HCT116 (cell line): ENCODE measurements at regions not wholly inside any gene's neighbourhood (a gene's known extent, or its start where the extent isn't known, plus 50 kb on each side); places are given as distances from the start of the nearest gene placed in this dataset.

Experiments
- ATAC-seq: fragments of 200-7000 bp; cut with Tn5 transposase; 2 replicates; pipeline ENCODE4 v1.9.1; 2020; ENCODE audit warnings: mild to moderate bottlenecking, moderate library complexity
- BruUV-seq: library from RNA; stranded (reverse); fragments of 400-500 nt; replicated peaks from 2 replicates; lab custom pipeline; 2021; lab: Mats Ljungman, UMichigan
- CTCF ChIA-PET: fragments of 300-600 bp; sonication (Branson Sonifier 250); formaldehyde crosslinking; loops from one replicate; lab custom pipeline; 2021; ENCODE audit warnings: antibody characterized with exemption; lab: Charles Lee
- POLR2A ChIA-PET: fragments of 300-600, 350-600 bp; sonication (Branson Sonifier 250); formaldehyde crosslinking; loops from one replicate; lab custom pipeline; 2021; ENCODE audit warnings: antibody characterized with exemption; lab: Charles Lee
- RAD21 ChIA-PET, 2 experiments: fragments of 300-600 bp; sonication (Branson Sonifier 250); formaldehyde crosslinking; loops; one replicate each; lab custom pipeline; 2023; ENCODE audit warnings: low total read pairs in 2 of 2; ENCODE audit not compliant: uncharacterized antibody in 2 of 2, unreplicated experiment in 2 of 2, low non-redundant PET in 1 of 2; lab: Charles Lee
- DNase-seq: peaks from one replicate; pipeline ENCODE4 v3.0.0-alpha.2; 2010; ENCODE audit warnings: low read depth, low spot score
- H2AFZ ChIP-seq: fragments of 200-600 bp; shearing (Covaris generic), sonication (generic); 2 replicates; pipeline ENCODE4 v1.6.1; 2017; ENCODE audit warnings: low read depth, mixed run types, mixed read lengths, antibody characterized with exemption, low read length; ENCODE audit not compliant: poor library complexity, severe bottlenecking
- H3K27ac ChIP-seq: 2 replicates; pipeline ENCODE4 v1.5.1; 2012; ENCODE audit warnings: low read depth, low read length
- H3K27me3 ChIP-seq: fragments of 200-600 bp; sonication (generic); 2 replicates; pipeline ENCODE4 v1.6.1; 2016; ENCODE audit warnings: mixed run types, low read length, mixed read lengths; ENCODE audit not compliant: insufficient read depth
- H3K36me3 ChIP-seq, 2 experiments: fragments of 200-500 bp in 1 of 2; fragments of 200-600 bp in 1 of 2; sonication (Bioruptor generic) in 1 of 2; sonication (generic) in 1 of 2; 2 replicates each; pipeline versions ENCODE4 v1.5.1 to v1.6.1; 2014 to 2016; ENCODE audit warnings: low read length in 2 of 2, inconsistent platforms in 1 of 2, mixed read lengths in 1 of 2, mixed run types in 1 of 2; ENCODE audit not compliant: insufficient read depth in 2 of 2, control insufficient read depth in 1 of 2
- H3K4me1 ChIP-seq, 2 experiments: fragments of 200-600 bp in 1 of 2; sonication (generic) in 1 of 2; 2 replicates each; pipeline versions ENCODE4 v1.5.1 to v1.6.1; 2012 to 2017; ENCODE audit warnings: low read length in 2 of 2, inconsistent platforms in 1 of 2, mild to moderate bottlenecking in 1 of 2, mixed read lengths in 1 of 2, mixed run types in 1 of 2, moderate library complexity in 1 of 2; ENCODE audit not compliant: insufficient read depth in 2 of 2, control insufficient read depth in 1 of 2
- H3K4me2 ChIP-seq: fragments of 200-600 bp; sonication (generic); 2 replicates; pipeline ENCODE4 v1.6.1; 2017; ENCODE audit warnings: mixed run types, low read length, mixed read lengths
- H3K4me3 ChIP-seq, 2 experiments: fragments of 200-600 bp in 1 of 2; sonication (generic) in 1 of 2; replicated peaks in 1 of 2; 2 replicates each; pipeline ENCODE4 v1.5.1; 2011 to 2016; ENCODE audit warnings: low read length in 2 of 2, control low read depth in 1 of 2, low read depth in 1 of 2, mild to moderate bottlenecking in 1 of 2, mixed read lengths in 1 of 2, mixed run types in 1 of 2
- H3K79me2 ChIP-seq: fragments of 200-600 bp; sonication (generic); 2 replicates; pipeline ENCODE4 v1.6.1; 2017; ENCODE audit warnings: mild to moderate bottlenecking, mixed run types, low read length, moderate library complexity, mixed read lengths; ENCODE audit not compliant: insufficient read depth
- H3K9ac ChIP-seq: fragments of 200-600 bp; sonication (generic); 2 replicates; pipeline ENCODE4 v1.6.1; 2016; ENCODE audit warnings: low read length, mixed read lengths
- H3K9me2 ChIP-seq: fragments of 200-600 bp; sonication (generic), shearing (Covaris generic); 2 replicates; pipeline ENCODE4 v1.6.1; 2017; ENCODE audit warnings: mixed run types, mild to moderate bottlenecking, moderate library complexity; ENCODE audit not compliant: insufficient read depth
- H3K9me3 ChIP-seq, 2 experiments: fragments of 200-500 bp in 1 of 2; fragments of 200-600 bp in 1 of 2; sonication (Bioruptor generic) in 1 of 2; sonication (generic) in 1 of 2; 2 replicates each; pipeline ENCODE4 v1.6.1; 2014 to 2017; ENCODE audit warnings: low read length in 2 of 2, mixed read lengths in 2 of 2, inconsistent platforms in 1 of 2, low read depth in 1 of 2, mild to moderate bottlenecking in 1 of 2, mixed run types in 1 of 2, moderate library complexity in 1 of 2; ENCODE audit not compliant: control insufficient read depth in 1 of 2, insufficient read depth in 1 of 2
- H4K20me1 ChIP-seq: fragments of 200-600 bp; sonication (generic), shearing (Covaris generic); 2 replicates; pipeline ENCODE4 v1.6.1; 2017; ENCODE audit warnings: mixed run types, mild to moderate bottlenecking, moderate library complexity; ENCODE audit not compliant: insufficient read depth
- CEBPB ChIP-seq: IDR thresholded peaks from 2 replicates; pipeline ENCODE4 v1.6.1; 2012; ENCODE audit warnings: low read depth
- EGR1 ChIP-seq: IDR thresholded peaks from 2 replicates; pipeline ENCODE4 v1.6.1; 2012; ENCODE audit warnings: low read depth
- ELF1 ChIP-seq: IDR thresholded peaks from 2 replicates; pipeline ENCODE4 v1.6.1; 2012; ENCODE audit warnings: low read depth, borderline replicate concordance
- EZH2 ChIP-seq: fragments of 200-600 bp; sonication (generic); IDR thresholded peaks from 2 replicates; pipeline ENCODE4 v1.6.1; 2017; ENCODE audit warnings: antibody characterized with exemption, mixed run types
- EZH2phosphoT487 ChIP-seq: fragments of 200-600 bp; IDR thresholded peaks from 2 replicates; pipeline ENCODE4 v1.6.1; 2018; ENCODE audit warnings: antibody characterized with exemption, borderline replicate concordance
- FOSL1 ChIP-seq: IDR thresholded peaks from 2 replicates; pipeline ENCODE4 v1.6.1; 2012; ENCODE audit warnings: low read depth
- JUND ChIP-seq: IDR thresholded peaks from 2 replicates; pipeline ENCODE4 v1.6.1; 2012
- POLR2AphosphoS5 ChIP-seq: IDR thresholded peaks from 2 replicates; pipeline ENCODE4 v1.6.1; 2011; ENCODE audit warnings: mild to moderate bottlenecking, low read depth, low read length, moderate library complexity
- RAD21 ChIP-seq: IDR thresholded peaks from 2 replicates; pipeline ENCODE4 v1.6.1; 2012; ENCODE audit warnings: low read depth, mild to moderate bottlenecking
- SIN3A ChIP-seq: IDR thresholded peaks from 2 replicates; pipeline ENCODE4 v1.6.1; 2012; ENCODE audit warnings: low read depth
- SP1 ChIP-seq: IDR thresholded peaks from 2 replicates; pipeline ENCODE4 v1.6.1; 2012; ENCODE audit warnings: low read depth
- YY1 ChIP-seq: IDR thresholded peaks from 2 replicates; pipeline ENCODE4 v1.6.1; 2011; ENCODE audit warnings: low read length, low read depth, moderate library complexity, mild to moderate bottlenecking; ENCODE audit not compliant: insufficient replicate concordance; ENCODE audit errors: extremely low read depth
- ZFX ChIP-seq: fragments of 450-650 bp; IDR thresholded peaks from 2 replicates; pipeline ENCODE4 v1.6.1; 2017
- intact Hi-C: fragments of 100-400 bp; cut with micrococcal nuclease; formaldehyde crosslinking; loops from 2 replicates; pipeline ENCODE4 v1.10.0; 2022
- TF ChIP-seq, protein P1 (sequence below): IDR thresholded peaks from 2 replicates; pipeline ENCODE4 v1.6.1; 2011; ENCODE audit warnings: mild to moderate bottlenecking, low read length, moderate library complexity; ENCODE audit not compliant: insufficient replicate concordance; ENCODE audit errors: extremely low read depth

GRCh38 chr1:95407131-95407885 is 173.3 kb downstream of the RWDD3 start:
- Histone ChIP-seq H3K9ac (no peak overlapping the region), H3K4me3 (no peak overlapping the region), H2AFZ (no peak overlapping the region), H3K4me1 (no peaks in the 10 kb centered on the region), H3K9me2 (no peaks in the 10 kb centered on the region), H4K20me1 (no peaks in the 10 kb centered on the region), H3K27me3 (no peaks in the 10 kb centered on the region; the same call in 1 of the 2 replicates), H3K79me2 (no peaks in the 10 kb centered on the region), H3K27ac (no peak overlapping the region), H3K4me2 (no peak overlapping the region), H3K9me3 (no peaks in the 10 kb centered on the region), H3K36me3 (no peaks in the 10 kb centered on the region)
- DNase-seq = no peak
- ChIA-PET RAD21 (no interaction called here), POLR2A (no interaction called here), CTCF (no interaction called here)
- no peak for TF ChIP-seq RAD21
- no peak for TF ChIP-seq ELF1
- TF ChIP-seq EZH2phosphoT487 = no peak
- TF ChIP-seq ZFX = no peak
- no peak for TF ChIP-seq SP1
- no peak for TF ChIP-seq YY1
- TF ChIP-seq EZH2 = no peak
- TF ChIP-seq, protein P1, sequence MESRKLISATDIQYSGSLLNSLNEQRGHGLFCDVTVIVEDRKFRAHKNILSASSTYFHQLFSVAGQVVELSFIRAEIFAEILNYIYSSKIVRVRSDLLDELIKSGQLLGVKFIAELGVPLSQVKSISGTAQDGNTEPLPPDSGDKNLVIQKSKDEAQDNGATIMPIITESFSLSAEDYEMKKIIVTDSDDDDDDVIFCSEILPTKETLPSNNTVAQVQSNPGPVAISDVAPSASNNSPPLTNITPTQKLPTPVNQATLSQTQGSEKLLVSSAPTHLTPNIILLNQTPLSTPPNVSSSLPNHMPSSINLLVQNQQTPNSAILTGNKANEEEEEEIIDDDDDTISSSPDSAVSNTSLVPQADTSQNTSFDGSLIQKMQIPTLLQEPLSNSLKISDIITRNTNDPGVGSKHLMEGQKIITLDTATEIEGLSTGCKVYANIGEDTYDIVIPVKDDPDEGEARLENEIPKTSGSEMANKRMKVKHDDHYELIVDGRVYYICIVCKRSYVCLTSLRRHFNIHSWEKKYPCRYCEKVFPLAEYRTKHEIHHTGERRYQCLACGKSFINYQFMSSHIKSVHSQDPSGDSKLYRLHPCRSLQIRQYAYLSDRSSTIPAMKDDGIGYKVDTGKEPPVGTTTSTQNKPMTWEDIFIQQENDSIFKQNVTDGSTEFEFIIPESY = no peak
- TF ChIP-seq CEBPB = no peak
- TF ChIP-seq JUND = no peak
- no peak for TF ChIP-seq FOSL1
- no peak for TF ChIP-seq EGR1
- no peak for TF ChIP-seq POLR2AphosphoS5
- no peak for TF ChIP-seq SIN3A
- BruUV-seq = no TSS peak
- intact Hi-C loops = no loop called here
- ATAC-seq = no peak
